KMS-11 (cell line): ENCODE measurements at regions not wholly inside any gene's neighbourhood (a gene's known extent, or its start where the extent isn't known, plus 50 kb on each side); places are given as distances from the start of the nearest gene placed in this dataset.

Source experiments
- H2AFZ ChIP-seq: fragments of 200-600 bp; sonication (generic); 2 replicates; pipeline ENCODE4 v1.6.1; 2016; ENCODE audit warnings: antibody characterized with exemption, mixed run types, low read depth
- H3K27ac ChIP-seq: fragments of 200-600 bp; sonication (generic); 2 replicates; pipeline ENCODE4 v1.6.1; 2016; ENCODE audit warnings: mild to moderate bottlenecking, mixed run types
- H3K27me3 ChIP-seq: fragments of 200-600 bp; sonication (generic); 2 replicates; pipeline ENCODE4 v1.6.1; 2017; ENCODE audit warnings: mild to moderate bottlenecking, low read depth, mixed run types, moderate library complexity; ENCODE audit not compliant: insufficient read depth
- H3K36me3 ChIP-seq: fragments of 200-600 bp; sonication (generic); 2 replicates; pipeline ENCODE4 v1.6.1; 2017; ENCODE audit warnings: mild to moderate bottlenecking, mixed run types; ENCODE audit not compliant: insufficient read depth
- H3K4me1 ChIP-seq: fragments of 200-600 bp; sonication (generic); 2 replicates; pipeline ENCODE4 v1.6.1; 2016; ENCODE audit warnings: mild to moderate bottlenecking, low read depth, mixed run types; ENCODE audit not compliant: poor library complexity, severe bottlenecking
- H3K4me2 ChIP-seq: fragments of 200-600 bp; sonication (generic); 2 replicates; pipeline ENCODE4 v1.7.0; 2016; ENCODE audit warnings: mild to moderate bottlenecking, mixed run types
- H3K4me3 ChIP-seq: fragments of 200-600 bp; sonication (generic); IDR thresholded peaks from 2 replicates; pipeline ENCODE4 v1.6.1; 2017; ENCODE audit warnings: low read depth, low read length, mixed read lengths; ENCODE audit not compliant: insufficient read depth
- H3K79me2 ChIP-seq: fragments of 200-600 bp; sonication (generic); 2 replicates; pipeline ENCODE4 v1.6.1; 2016; ENCODE audit warnings: low read depth, mixed run types; ENCODE audit not compliant: insufficient read depth
- H3K9ac ChIP-seq: fragments of 200-600 bp; sonication (generic); 2 replicates; pipeline ENCODE4 v1.6.1; 2016; ENCODE audit warnings: mild to moderate bottlenecking, mixed run types
- H4K20me1 ChIP-seq: fragments of 200-600 bp; sonication (generic); 2 replicates; pipeline ENCODE4 v1.6.1; 2016; ENCODE audit warnings: mild to moderate bottlenecking, mixed run types; ENCODE audit not compliant: insufficient read depth
- CTCF ChIP-seq: fragments of 200-600 bp; sonication (generic); conservative IDR thresholded peaks from 2 replicates; pipeline ENCODE4 v1.6.1; 2017; ENCODE audit warnings: low read depth, mild to moderate bottlenecking, antibody characterized with exemption, low read length, moderate library complexity, mixed read lengths

- no peaks in the 10 kb centered on the region for H3K36me3 ChIP-seq
- H4K20me1 ChIP-seq, result no peaks in the 10 kb centered on the region
- H3K27me3 ChIP-seq, result no peaks in the 10 kb centered on the region
- no peaks in the 10 kb centered on the region for H3K4me1 ChIP-seq
- no peak for TF ChIP-seq CTCF
- no peak overlapping the region for H3K9ac ChIP-seq
- no peaks in the 10 kb centered on the region for H3K79me2 ChIP-seq
- no peak overlapping the region for H3K4me2 ChIP-seq
- no peak overlapping the region for H3K27ac ChIP-seq
- H2AFZ ChIP-seq, result no peak overlapping the region
- no peak overlapping the region for H3K4me3 ChIP-seq
Observed at GRCh38 chr4:106718548-106718947, 317.6 kb downstream of the DKK2 start.

- H3K4me2 ChIP-seq, result no peak overlapping the region
- H3K4me3 ChIP-seq, result no peak overlapping the region
- H3K27me3 ChIP-seq, result no peaks in the 10 kb centered on the region
- H3K4me1 ChIP-seq, result no peaks in the 10 kb centered on the region
- TF ChIP-seq CTCF, result no peak
- no peaks in the 10 kb centered on the region for H3K36me3 ChIP-seq
- no peak overlapping the region for H2AFZ ChIP-seq
- no peaks in the 10 kb centered on the region for H4K20me1 ChIP-seq
- H3K9ac ChIP-seq, result no peak overlapping the region
- H3K79me2 ChIP-seq, result no peaks in the 10 kb centered on the region
- no peak overlapping the region for H3K27ac ChIP-seq
Observed at GRCh38 chr4:106717091-106717490, 319.0 kb downstream of the DKK2 start.

- no peak overlapping the region for H3K9ac ChIP-seq
- no peaks in the 10 kb centered on the region for H4K20me1 ChIP-seq
- no peak overlapping the region for H3K4me3 ChIP-seq
- no peaks in the 10 kb centered on the region for H3K36me3 ChIP-seq
- H3K4me2 ChIP-seq, result no peak overlapping the region
- no peaks in the 10 kb centered on the region for H3K4me1 ChIP-seq
- H3K27ac ChIP-seq, result no peak overlapping the region
- H3K79me2 ChIP-seq, result no peaks in the 10 kb centered on the region
- TF ChIP-seq CTCF, result no peak
- H3K27me3 ChIP-seq, result no peaks in the 10 kb centered on the region
- no peak overlapping the region for H2AFZ ChIP-seq
Observed at GRCh38 chr4:106715825-106716224, 320.3 kb downstream of the DKK2 start.

- Histone ChIP-seq H3K4me3 (no peak overlapping the region), H3K79me2 (no peaks in the 10 kb centered on the region), H2AFZ (no peak overlapping the region), H4K20me1 (no peaks in the 10 kb centered on the region), H3K36me3 (no peaks in the 10 kb centered on the region), H3K27me3 (no peaks in the 10 kb centered on the region), H3K27ac (no peak overlapping the region), H3K9ac (no peak overlapping the region), H3K4me2 (no peak overlapping the region), H3K4me1 (no peaks in the 10 kb centered on the region)
- TF ChIP-seq CTCF, result no peak
Observed at GRCh38 chr4:106708464-106708816, 327.7 kb downstream of the DKK2 start.
